Activated CD4-positive, alpha-beta memory T cell treated with anti-CD3 and anti-CD28 coated beads for 36 hours (primary cell): ENCODE measurements at regions not wholly inside any gene's neighbourhood (a gene's known extent, or its start where the extent isn't known, plus 50 kb on each side); places are given as distances from the start of the nearest gene placed in this dataset.

ENCODE experiments used
- CTCF ChIA-PET: fragments of 350-600 bp; sonication (Branson Sonifier 250); formaldehyde crosslinking; loops from one replicate; lab custom pipeline; 2021; ENCODE audit warnings: antibody characterized with exemption, inconsistent platforms; lab: Charles Lee
- POLR2A ChIA-PET: fragments of 350-600 bp; sonication (Branson Sonifier 250); formaldehyde crosslinking; loops from one replicate; lab custom pipeline; 2021; ENCODE audit warnings: antibody characterized with exemption; lab: Charles Lee
- DNase-seq: peaks from one replicate; pipeline ENCODE4 v3.0.0-alpha.2; 2020
- H3K27ac Mint-ChIP-seq: one replicate; pipeline ENCODE4 v1.8.0; 2021; ENCODE audit warnings: mixed read lengths
- H3K27me3 Mint-ChIP-seq: one replicate; pipeline ENCODE4 v1.8.0; 2021; ENCODE audit warnings: mixed read lengths
- H3K36me3 Mint-ChIP-seq: one replicate; pipeline ENCODE4 v1.8.0; 2021; ENCODE audit warnings: mixed read lengths
- H3K4me1 Mint-ChIP-seq: one replicate; pipeline ENCODE4 v1.8.0; 2021; ENCODE audit warnings: low read depth, mixed read lengths
- H3K4me3 Mint-ChIP-seq: one replicate; pipeline ENCODE4 v1.8.0; 2021; ENCODE audit warnings: mild to moderate bottlenecking, mixed read lengths
- H3K9me3 Mint-ChIP-seq: one replicate; pipeline ENCODE4 v1.8.0; 2021; ENCODE audit warnings: mixed read lengths
- intact Hi-C: fragments of 100-400 bp; cut with micrococcal nuclease; formaldehyde crosslinking; loops from one replicate; pipeline ENCODE4 v1.15.1; 2023

GRCh38 chr13:66040506-66040905, 1189.6 kb downstream of the PCDH9 start:
- Mint-ChIP-seq H3K27me3 (no peaks in the 10 kb centered on the region), H3K4me1 (no peaks in the 10 kb centered on the region), H3K9me3 (peaks cover 4% of the 10 kb centered on the region), H3K36me3 (no peaks in the 10 kb centered on the region), H3K4me3 (no peak overlapping the region), H3K27ac (no peak overlapping the region)
- CTCF ChIA-PET, result no interaction called here
- POLR2A ChIA-PET, result no interaction called here
- intact Hi-C loops, result no loop called here
- no peak for DNase-seq

GRCh38 chr13:66037096-66037495, 1193.0 kb downstream of the PCDH9 start:
- POLR2A ChIA-PET, result no interaction called here
- Mint-ChIP-seq H3K27ac (no peak overlapping the region), H3K27me3 (no peaks in the 10 kb centered on the region), H3K4me3 (no peak overlapping the region), H3K36me3 (no peaks in the 10 kb centered on the region), H3K9me3 (peaks cover under 1% of the 10 kb centered on the region), H3K4me1 (no peaks in the 10 kb centered on the region)
- CTCF ChIA-PET, result no interaction called here
- intact Hi-C loops, result no loop called here
- DNase-seq, result no peak

GRCh38 chr13:66036636-66037035, 1193.5 kb downstream of the PCDH9 start:
- H3K4me1 Mint-ChIP-seq, result no peaks in the 10 kb centered on the region
- no peak for DNase-seq
- no peak overlapping the region for H3K27ac Mint-ChIP-seq
- H3K9me3 Mint-ChIP-seq, result no peaks in the 10 kb centered on the region
- intact Hi-C loops, result no loop called here
- no peaks in the 10 kb centered on the region for H3K27me3 Mint-ChIP-seq
- no peak overlapping the region for H3K4me3 Mint-ChIP-seq
- CTCF ChIA-PET, result no interaction called here
- POLR2A ChIA-PET, result no interaction called here
- no peaks in the 10 kb centered on the region for H3K36me3 Mint-ChIP-seq

GRCh38 chr13:66036024-66036614, 1194.0 kb downstream of the PCDH9 start:
- Mint-ChIP-seq H3K27me3 (no peaks in the 10 kb centered on the region), H3K36me3 (no peaks in the 10 kb centered on the region), H3K4me1 (no peaks in the 10 kb centered on the region), H3K4me3 (no peak overlapping the region), H3K9me3 (no peaks in the 10 kb centered on the region), H3K27ac (no peak overlapping the region)
- ChIA-PET POLR2A (no interaction called here), CTCF (no interaction called here)
- no peak for DNase-seq
- intact Hi-C loops, result no loop called here

- intact Hi-C loops, result no loop called here
- no peaks in the 10 kb centered on the region for H3K36me3 Mint-ChIP-seq
- no peak overlapping the region for H3K27ac Mint-ChIP-seq
These were observed 1196.2 kb downstream of the PCDH9 start for GRCh38 chr13:66033924-66034323.

GRCh38 chr13:66021846-66022245, 1208.3 kb downstream of the PCDH9 start:
- H3K4me3 Mint-ChIP-seq, result no peak overlapping the region
- H3K4me1 Mint-ChIP-seq, result no peaks in the 10 kb centered on the region
- no peak for DNase-seq
- CTCF ChIA-PET, result no interaction called here
- intact Hi-C loops, result no loop called here
- POLR2A ChIA-PET, result no interaction called here
- no peaks in the 10 kb centered on the region for H3K9me3 Mint-ChIP-seq
- H3K36me3 Mint-ChIP-seq, result no peaks in the 10 kb centered on the region
- no peaks in the 10 kb centered on the region for H3K27me3 Mint-ChIP-seq
- no peak overlapping the region for H3K27ac Mint-ChIP-seq

More at GRCh38 chr13:66033924-66034323, 1196.2 kb downstream of the PCDH9 start:
- ChIA-PET CTCF (no interaction called here), POLR2A (no interaction called here)
- Mint-ChIP-seq H3K4me1 (no peaks in the 10 kb centered on the region), H3K9me3 (no peaks in the 10 kb centered on the region), H3K4me3 (no peak overlapping the region), H3K27me3 (no peaks in the 10 kb centered on the region)
- DNase-seq, result no peak

GRCh38 chr13:66014771-66015170, 1215.4 kb downstream of the PCDH9 start:
- ChIA-PET CTCF (no interaction called here), POLR2A (no interaction called here)
- intact Hi-C loops, result no loop called here
- Mint-ChIP-seq H3K9me3 (peaks cover 10% of the 10 kb centered on the region), H3K4me1 (no peaks in the 10 kb centered on the region), H3K27ac (no peak overlapping the region), H3K36me3 (no peaks in the 10 kb centered on the region), H3K4me3 (no peak overlapping the region), H3K27me3 (no peaks in the 10 kb centered on the region)
- DNase-seq, result no peak

GRCh38 chr13:66009241-66009640, 1220.9 kb downstream of the PCDH9 start:
- H3K27me3 Mint-ChIP-seq, result no peaks in the 10 kb centered on the region
- DNase-seq, result no peak
- no peak overlapping the region for H3K27ac Mint-ChIP-seq
- no peaks in the 10 kb centered on the region for H3K4me1 Mint-ChIP-seq
- intact Hi-C loops, result no loop called here
- H3K4me3 Mint-ChIP-seq, result no peak overlapping the region
- no peaks in the 10 kb centered on the region for H3K36me3 Mint-ChIP-seq
- CTCF ChIA-PET, result no interaction called here
- POLR2A ChIA-PET, result no interaction called here
- H3K9me3 Mint-ChIP-seq, result peaks cover 11% of the 10 kb centered on the region

- H3K27me3 Mint-ChIP-seq, result no peaks in the 10 kb centered on the region
- intact Hi-C loops, result no loop called here
These were observed 1226.6 kb downstream of the PCDH9 start for GRCh38 chr13:66003558-66003957.

GRCh38 chr13:66001140-66001539, 1229.0 kb downstream of the PCDH9 start:
- no peak overlapping the region for H3K4me3 Mint-ChIP-seq

More at GRCh38 chr13:66003558-66003957, 1226.6 kb downstream of the PCDH9 start:
- CTCF ChIA-PET, result no interaction called here
- H3K9me3 Mint-ChIP-seq, result peaks cover 14% of the 10 kb centered on the region
- no peak for DNase-seq
- no peak overlapping the region for H3K27ac Mint-ChIP-seq
- H3K36me3 Mint-ChIP-seq, result no peaks in the 10 kb centered on the region
- H3K4me1 Mint-ChIP-seq, result no peaks in the 10 kb centered on the region
- H3K4me3 Mint-ChIP-seq, result no peak overlapping the region
- POLR2A ChIA-PET, result no interaction called here

GRCh38 chr13:65999411-65999810, 1230.7 kb downstream of the PCDH9 start:
- no peak for DNase-seq
- Mint-ChIP-seq H3K4me1 (no peaks in the 10 kb centered on the region), H3K27ac (no peak overlapping the region), H3K9me3 (peaks cover 18% of the 10 kb centered on the region), H3K4me3 (no peak overlapping the region), H3K36me3 (no peaks in the 10 kb centered on the region), H3K27me3 (no peaks in the 10 kb centered on the region)
- ChIA-PET POLR2A (no interaction called here), CTCF (no interaction called here)
- intact Hi-C loops, result no loop called here

More at GRCh38 chr13:66001140-66001539, 1229.0 kb downstream of the PCDH9 start:
- intact Hi-C loops, result no loop called here
- POLR2A ChIA-PET, result no interaction called here
- CTCF ChIA-PET, result no interaction called here
- Mint-ChIP-seq H3K9me3 (peaks cover 20% of the 10 kb centered on the region), H3K27ac (no peak overlapping the region), H3K4me1 (no peaks in the 10 kb centered on the region), H3K36me3 (no peaks in the 10 kb centered on the region), H3K27me3 (no peaks in the 10 kb centered on the region)
- no peak for DNase-seq

GRCh38 chr13:65990684-65991083, 1239.5 kb downstream of the PCDH9 start:
- ChIA-PET POLR2A (no interaction called here), CTCF (no interaction called here)
- H3K4me1 Mint-ChIP-seq, result no peaks in the 10 kb centered on the region
- H3K27me3 Mint-ChIP-seq, result no peaks in the 10 kb centered on the region
- no peak overlapping the region for H3K4me3 Mint-ChIP-seq
- H3K9me3 Mint-ChIP-seq, result peaks cover 3% of the 10 kb centered on the region
- no peaks in the 10 kb centered on the region for H3K36me3 Mint-ChIP-seq
- intact Hi-C loops, result no loop called here
- DNase-seq, result no peak
- H3K27ac Mint-ChIP-seq, result no peak overlapping the region

GRCh38 chr13:65985612-65986011, 1244.5 kb downstream of the PCDH9 start:
- H3K4me3 Mint-ChIP-seq, result no peak overlapping the region
- no peak for DNase-seq
- ChIA-PET POLR2A (no interaction called here), CTCF (no interaction called here)
- H3K27me3 Mint-ChIP-seq, result no peaks in the 10 kb centered on the region
- H3K27ac Mint-ChIP-seq, result no peak overlapping the region
- no peaks in the 10 kb centered on the region for H3K4me1 Mint-ChIP-seq
- H3K36me3 Mint-ChIP-seq, result no peaks in the 10 kb centered on the region
- no peaks in the 10 kb centered on the region for H3K9me3 Mint-ChIP-seq
- intact Hi-C loops, result no loop called here
